Right forelimb (tissue), 1 donor: ENCODE measurements at regions not wholly inside any gene's neighbourhood (a gene's known extent, or its start where the extent isn't known, plus 50 kb on each side); places are given as distances from the start of the nearest gene placed in this dataset.
"Not testable (repeated sequence)": the region's sequence is repeated elsewhere in the genome, so short reads cannot be mapped to it uniquely, and the experiment has no call there.

ENCODE experiments used
- DNase-seq: peaks from one replicate; pipeline ENCODE4 v3.0.0-alpha.2; 2018

DNA sequence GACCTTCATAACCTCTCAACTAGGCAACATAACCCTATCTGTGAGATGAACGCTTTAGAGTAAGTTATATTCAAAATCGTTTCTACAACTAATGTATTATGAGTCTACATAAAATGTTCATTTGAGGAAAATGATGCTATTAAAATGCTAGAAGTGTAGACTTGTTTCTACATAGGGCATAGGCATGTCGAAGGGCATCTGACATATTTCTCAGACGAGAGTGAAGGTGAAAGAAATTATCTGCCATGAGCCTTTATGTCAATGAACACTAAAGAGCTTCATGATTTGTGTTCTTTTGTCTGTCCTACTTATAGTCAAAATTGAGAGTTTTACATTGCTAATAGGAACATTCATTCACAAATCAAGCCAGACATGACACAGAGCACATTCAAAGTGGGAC is 811.8 kb downstream of the RAB28 start:
- DNase-seq = no peak

GRCh38 chr4:12658146-12658545 is 826.0 kb downstream of the RAB28 start:
- no peak for DNase-seq

- no peak for DNase-seq
These were observed 832.3 kb downstream of the RAB28 start for GRCh38 chr4:12651876-12652275.

DNA sequence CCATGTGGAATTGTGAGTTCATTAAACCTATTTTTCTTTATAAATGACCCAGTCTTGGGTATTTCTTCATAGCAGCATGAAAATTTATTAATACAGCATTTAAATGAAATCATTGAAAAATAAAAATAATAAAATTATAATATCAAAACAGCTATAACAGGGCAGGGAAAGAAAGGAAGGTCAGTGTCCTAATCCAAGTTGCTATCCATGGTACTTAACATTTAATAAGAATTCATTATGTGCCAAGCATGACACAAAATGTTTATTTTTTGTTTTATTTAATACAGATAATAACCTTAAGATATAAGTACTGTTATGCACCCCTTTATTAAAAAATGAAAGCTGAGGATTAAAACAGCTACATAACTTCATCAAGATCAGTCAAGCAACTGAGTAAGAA is 838.4 kb downstream of the RAB28 start:
- no peak for DNase-seq

GRCh38 chr4:12644261-12644660 is 839.9 kb downstream of the RAB28 start:
- no peak for DNase-seq

DNA sequence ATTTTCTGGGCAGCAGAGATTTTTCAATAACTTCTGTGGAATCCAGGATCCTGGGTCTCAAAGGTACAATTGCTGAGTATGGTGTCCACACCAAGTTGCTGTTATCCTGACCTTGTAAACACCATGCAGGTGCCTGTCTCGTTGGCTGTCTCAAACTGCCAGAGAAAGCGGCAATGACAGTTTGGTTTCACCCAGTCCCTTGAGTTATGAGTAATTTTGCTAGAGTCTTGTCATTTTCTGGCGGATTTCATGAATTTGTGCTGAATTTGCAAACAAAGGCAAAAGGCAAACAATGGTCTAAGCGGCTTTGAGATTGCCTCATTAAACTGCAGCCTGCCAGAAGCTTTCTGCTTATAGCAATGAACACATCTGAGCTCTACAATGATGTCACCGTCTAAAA is 847.9 kb downstream of the RAB28 start:
- no peak for DNase-seq

DNA sequence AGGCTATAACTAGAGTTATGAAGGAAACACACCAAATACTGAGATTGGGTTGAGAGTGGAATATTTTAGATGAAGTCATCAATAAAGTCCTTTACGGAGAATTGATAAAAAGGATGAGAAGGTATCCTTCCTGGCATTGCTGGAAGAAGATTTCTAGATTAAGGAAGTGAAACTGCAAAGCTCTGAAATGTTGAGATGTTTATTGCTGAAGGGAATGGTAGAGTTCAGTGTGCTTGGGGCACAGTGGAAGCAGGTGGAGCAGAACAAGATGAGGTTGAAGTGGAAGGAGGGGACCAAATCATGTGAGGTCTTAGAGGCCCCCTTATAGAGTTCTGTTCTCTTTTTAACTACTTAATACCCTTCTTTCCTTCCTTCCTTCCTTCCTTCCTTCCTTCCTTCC is 848.5 kb downstream of the RAB28 start:
- no peak for DNase-seq

DNA sequence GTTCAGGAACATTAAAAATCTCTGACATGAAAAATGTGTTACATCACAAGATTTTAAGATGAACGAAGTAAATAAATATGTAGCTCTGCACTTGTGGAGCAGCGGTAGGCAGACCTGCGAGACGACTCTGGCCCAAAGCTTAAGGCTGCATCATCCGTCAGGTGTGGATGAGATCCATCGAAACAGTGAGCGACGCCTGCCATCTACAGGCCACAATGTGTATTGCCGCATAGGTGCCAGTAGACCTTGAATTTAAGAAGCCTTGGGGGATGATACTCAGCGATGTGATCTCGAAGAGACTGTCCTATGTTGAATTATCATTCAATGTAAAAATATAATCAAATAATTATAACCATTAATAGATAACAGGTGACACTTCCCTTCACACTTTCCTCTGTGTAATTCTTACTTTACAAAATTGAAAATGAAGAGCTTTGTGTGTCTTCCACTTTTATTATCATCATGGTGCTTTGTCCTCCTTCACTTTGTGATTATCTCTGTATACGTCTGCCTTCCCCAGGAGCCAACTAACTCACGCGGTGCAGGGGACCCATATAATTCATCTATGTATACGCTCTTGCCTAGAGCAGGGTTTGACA is 851.0 kb downstream of the RAB28 start:
- peak; percentile 79 for DNase-seq

GRCh38 chr4:12615822-12616221 is 868.3 kb downstream of the RAB28 start:
- no peak for DNase-seq

DNA sequence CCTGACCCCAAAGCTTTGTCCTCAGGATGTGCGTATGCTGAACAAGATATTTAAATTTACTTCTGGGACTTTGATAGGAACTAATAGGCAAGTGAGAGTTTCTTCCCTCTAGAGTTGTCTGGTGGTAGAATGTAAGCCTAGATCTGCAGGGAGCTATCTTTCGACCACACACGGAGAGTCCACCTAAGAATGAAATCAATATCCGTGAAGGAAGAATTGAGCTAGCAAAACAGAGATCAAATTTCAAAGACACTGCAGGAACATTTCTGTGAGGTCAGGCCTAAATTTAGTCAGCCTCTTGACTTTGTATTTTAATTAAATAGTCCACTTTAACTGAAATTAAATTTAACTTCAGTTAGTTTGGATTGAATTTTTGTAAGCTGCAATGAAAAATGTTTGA is 871.3 kb downstream of the RAB28 start:
- DNase-seq = no peak

DNA sequence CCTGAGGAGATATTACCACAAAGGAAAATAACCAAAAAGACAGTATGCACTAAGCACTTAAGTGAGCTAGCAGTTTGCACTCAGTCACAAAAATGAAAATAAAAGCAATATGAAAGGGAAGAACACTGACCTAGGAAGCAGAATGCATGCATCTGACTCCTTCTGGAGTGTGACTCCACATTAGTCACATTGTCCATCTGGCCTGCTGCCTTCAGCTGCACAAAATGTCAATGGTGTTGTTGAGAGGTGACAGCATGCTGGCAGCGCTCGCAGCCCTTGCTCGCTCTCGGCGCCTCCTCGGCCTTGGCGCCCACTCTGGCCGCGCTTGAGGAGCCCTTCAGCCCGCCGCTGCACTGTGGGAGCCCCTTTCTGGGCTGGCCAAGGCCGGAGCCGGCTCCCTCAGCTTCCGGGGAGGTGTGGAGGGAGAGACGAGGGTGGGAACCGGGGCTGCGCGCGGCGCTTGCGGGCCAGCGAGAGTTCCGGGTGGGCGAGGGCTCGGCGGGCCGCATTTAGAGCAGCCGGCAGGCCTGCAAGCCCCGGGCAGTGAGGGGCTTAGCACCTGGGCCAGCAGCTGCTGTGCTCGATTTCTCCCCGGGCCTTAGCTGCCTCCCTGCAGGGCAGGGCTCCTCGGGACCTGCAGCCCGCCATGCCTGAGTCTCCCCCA is 874.8 kb downstream of the RAB28 start:
- not testable (repeated sequence) for DNase-seq

GRCh38 chr4:12595986-12596385 is 888.2 kb downstream of the RAB28 start:
- DNase-seq = no peak

- DNase-seq = no peak
These were observed 888.7 kb downstream of the RAB28 start for GRCh38 chr4:12595489-12595888.

DNA sequence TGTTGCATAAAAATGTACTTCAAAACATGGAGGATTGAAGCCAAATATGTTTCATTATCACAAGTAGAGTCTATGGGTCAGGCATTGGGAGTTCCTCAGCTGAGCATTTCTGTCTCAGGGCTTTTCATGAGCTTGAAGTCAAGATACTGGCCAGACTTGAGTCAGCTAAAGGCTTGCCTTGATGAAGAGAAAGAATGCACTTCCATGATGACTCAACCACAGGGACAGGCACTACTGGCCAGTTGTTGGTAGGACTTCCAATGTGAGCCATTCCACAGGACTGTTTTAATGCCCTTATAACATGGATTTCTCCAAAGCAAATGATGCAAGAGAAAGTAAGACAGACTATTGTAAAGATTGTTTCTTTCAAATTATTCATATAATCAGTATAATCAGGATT is 895.6 kb downstream of the RAB28 start:
- DNase-seq = no peak

DNA sequence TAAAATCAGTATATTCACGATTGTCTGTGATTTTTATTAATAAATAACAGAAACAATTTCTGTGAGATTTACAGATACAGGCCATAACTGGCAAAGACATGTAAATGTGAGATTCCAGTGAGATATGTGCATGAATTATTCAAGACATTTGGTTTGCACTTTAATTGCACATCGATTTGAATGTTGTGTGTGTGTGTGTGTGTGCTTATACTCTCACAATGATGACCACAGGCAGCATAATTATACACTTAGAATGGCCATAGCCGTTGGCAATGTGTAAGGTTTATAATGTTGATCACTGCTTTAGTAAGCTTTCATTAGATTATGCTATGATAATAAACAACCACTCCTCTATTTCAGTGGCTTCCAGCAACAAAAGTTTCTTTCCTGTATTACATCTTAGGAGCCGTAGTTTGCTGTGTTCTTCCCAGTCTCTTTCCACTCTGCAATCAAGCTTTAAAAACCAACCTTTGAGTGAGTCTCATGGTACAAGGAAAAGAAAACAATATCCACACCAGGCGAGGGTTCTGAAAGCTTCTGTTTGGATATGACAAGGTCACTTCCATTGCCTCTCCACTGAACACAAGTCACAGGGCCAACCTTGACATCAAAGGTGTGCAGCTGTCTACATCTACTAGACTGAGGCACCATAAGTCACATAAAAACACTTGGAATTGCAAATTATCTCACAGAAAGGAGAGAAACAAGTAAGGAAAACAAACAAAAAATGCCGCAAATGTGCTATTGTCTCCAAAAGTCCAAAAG is 897.7 kb downstream of the RAB28 start:
- no peak for DNase-seq

DNA sequence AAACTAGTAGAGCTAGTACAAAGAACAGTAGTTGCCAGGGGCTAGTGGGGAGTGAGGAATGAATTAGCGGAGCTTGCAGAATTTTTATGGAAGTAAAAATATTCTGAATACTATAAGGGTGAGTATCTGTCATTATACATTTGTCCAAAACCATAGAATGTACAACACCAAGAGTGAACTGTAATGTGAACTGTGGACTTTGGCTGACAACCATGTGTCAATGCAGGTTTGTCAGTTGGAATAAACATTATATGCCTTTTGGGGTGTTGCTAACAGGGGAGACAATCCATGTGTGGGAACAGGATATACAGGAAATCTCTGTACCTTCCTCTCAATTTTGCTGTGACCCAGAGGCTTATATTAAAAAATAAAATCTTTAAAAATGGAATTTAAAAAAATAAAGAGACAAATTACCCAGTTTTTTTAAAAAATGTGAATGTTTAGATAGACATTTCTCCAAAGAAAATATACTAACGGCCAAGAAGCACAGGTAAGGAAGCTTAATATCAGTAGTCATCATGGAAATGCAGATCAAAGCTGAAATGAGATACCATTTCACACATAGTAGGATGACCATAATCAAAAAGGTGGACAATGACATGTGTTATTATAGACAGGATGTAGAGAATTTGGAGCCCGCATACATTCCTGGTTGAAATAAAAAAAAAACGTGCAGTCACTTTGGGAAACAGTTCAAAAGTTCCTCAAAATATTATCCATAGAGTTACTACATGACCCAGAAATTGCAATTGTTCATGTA is 899.8 kb downstream of the RAB28 start:
- DNase-seq = no peak

- no peak for DNase-seq
These were observed 900.9 kb downstream of the RAB28 start for GRCh38 chr4:12583275-12583674.

DNA sequence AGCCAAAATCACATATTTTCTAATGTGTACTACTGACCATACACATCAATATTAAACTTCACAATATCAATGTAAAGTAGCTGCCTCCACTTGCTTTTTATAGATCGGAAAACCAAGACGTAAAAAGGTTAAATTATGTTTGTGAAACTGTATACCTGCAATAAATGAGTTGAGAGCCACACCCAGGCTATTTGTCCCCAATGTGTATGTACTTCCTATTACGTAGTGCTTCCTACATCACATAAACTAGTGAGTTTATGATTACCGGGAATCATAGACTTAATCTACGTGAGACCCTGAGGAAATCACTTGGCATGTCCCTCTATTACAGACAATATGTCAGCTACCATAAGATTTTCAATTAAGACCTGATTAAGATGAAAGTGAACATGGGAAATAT is 903.4 kb downstream of the RAB28 start:
- no peak for DNase-seq

GRCh38 chr4:12579172-12579571 is 905.0 kb downstream of the RAB28 start:
- DNase-seq = no peak

GRCh38 chr4:12576409-12576808 is 907.7 kb downstream of the RAB28 start:
- no peak for DNase-seq

DNA sequence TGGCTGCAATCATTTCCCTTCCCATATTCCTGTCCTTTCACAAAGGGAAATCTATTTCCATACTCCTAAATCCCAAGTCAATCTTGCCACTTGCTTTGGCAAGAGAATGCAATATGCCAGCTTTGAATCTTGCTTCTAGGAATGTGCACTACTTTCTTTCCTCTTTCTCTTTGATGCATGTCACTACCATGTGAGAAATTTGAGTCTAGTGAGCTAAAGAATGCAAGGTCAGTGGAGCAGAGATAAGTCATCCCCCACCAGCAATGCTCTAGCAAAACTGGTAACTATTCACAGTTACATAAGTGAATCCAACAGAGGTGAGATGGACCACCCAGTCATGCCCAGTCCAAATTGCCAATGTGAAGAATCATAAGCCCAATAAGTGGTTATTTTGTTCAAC is 910.4 kb downstream of the RAB28 start:
- DNase-seq = no peak

DNA sequence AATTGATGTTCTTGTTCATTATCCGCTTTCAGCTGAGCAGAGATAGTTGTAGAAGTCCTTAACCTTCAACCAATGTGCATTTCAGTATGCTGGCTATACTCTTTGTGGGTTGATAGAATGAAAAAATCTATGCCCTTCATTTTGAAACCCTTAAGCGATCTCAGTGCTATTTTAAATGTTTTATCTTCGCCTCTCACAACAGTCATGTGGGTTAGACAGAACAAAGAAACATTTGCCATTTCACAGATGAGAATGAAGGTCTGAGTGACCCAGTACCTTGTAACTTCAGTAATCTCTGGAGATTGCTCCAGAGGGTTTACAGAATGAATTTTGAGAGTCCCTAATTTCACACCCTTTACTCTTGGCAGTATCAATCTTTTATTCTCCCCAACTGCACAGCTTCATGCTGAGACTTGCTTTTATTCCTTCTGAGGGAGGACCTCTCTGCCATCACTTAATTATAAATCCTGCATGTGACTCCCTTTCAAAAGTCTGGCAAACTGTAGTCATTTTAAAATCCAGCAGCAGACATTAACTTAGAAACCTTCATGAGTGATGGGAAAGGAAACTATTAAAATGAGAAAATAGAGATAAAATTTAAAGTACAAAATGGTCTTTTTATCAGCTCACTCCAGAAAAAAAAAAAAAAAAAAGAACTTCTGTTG is 921.5 kb downstream of the RAB28 start:
- no peak for DNase-seq

DNA sequence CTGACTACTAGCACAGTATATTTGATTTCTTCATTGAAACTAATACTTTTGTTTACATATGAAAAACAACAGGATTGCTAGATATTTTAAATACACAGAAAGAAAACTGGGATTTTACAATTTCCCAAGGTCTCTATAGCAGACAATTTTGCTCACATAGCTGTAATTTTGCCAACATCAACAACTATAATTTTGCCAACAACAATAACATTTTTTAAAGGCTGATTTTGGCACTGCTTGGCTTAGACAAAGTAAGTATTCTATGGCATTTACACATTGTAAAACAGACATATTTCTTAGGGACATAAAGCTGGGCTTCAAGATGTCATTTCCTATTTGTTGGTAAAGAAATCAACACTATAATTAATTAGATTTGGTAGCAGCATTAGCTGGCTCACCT is 922.1 kb downstream of the RAB28 start:
- no peak for DNase-seq
